Kidney epithelial cell (primary cell): ENCODE measurements at regions not wholly inside any gene's neighbourhood (a gene's known extent, or its start where the extent isn't known, plus 50 kb on each side); places are given as distances from the start of the nearest gene placed in this dataset.

Source experiments
- DNase-seq: peaks from one replicate; pipeline ENCODE4 v3.0.0-alpha.2; 2010; ENCODE audit warnings: low read depth
- H3K27me3 ChIP-seq: 2 replicates; pipeline ENCODE4 v1.6.0; 2011; ENCODE audit warnings: low read length; ENCODE audit not compliant: control insufficient read depth, insufficient read depth
- H3K36me3 ChIP-seq: 2 replicates; pipeline ENCODE4 v1.5.1; 2011; ENCODE audit warnings: low read length; ENCODE audit not compliant: control insufficient read depth, insufficient read depth
- H3K4me3 ChIP-seq: 2 replicates; pipeline ENCODE4 v1.5.1; 2011; ENCODE audit warnings: low read depth, mild to moderate bottlenecking, control low read depth, low read length
- TF ChIP-seq, protein P1 (sequence below): IDR thresholded peaks from 2 replicates; pipeline ENCODE4 v1.5.1; 2011; ENCODE audit warnings: mild to moderate bottlenecking, moderate library complexity, low read length, control low read depth, inconsistent platforms; ENCODE audit not compliant: insufficient read depth, poor library complexity, severe bottlenecking

DNA sequence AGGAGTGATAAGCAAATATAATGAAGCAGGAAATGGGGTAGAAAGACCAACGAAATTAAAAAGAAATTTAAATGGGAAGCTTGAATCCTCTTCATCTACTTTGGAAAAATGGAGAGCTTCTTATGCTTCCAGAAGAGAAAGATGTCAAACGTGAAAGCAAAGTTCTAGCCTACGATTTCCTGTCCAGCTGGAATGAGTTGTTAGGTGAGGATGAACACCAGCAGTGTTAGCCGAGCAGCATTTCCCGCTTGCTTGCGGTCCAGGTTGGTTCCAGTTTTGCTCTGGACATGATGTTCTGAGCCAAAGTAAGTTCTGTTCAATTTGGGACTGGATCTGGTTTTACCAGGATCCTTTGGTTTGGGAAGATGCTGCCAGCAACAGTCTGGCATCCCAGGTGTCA lies 78.9 kb downstream of the DACT1 start:
- Histone ChIP-seq H3K27me3 (no peaks in the 10 kb centered on the region), H3K36me3 (no peaks in the 10 kb centered on the region), H3K4me3 (no peak overlapping the region)
- TF ChIP-seq, protein P1, sequence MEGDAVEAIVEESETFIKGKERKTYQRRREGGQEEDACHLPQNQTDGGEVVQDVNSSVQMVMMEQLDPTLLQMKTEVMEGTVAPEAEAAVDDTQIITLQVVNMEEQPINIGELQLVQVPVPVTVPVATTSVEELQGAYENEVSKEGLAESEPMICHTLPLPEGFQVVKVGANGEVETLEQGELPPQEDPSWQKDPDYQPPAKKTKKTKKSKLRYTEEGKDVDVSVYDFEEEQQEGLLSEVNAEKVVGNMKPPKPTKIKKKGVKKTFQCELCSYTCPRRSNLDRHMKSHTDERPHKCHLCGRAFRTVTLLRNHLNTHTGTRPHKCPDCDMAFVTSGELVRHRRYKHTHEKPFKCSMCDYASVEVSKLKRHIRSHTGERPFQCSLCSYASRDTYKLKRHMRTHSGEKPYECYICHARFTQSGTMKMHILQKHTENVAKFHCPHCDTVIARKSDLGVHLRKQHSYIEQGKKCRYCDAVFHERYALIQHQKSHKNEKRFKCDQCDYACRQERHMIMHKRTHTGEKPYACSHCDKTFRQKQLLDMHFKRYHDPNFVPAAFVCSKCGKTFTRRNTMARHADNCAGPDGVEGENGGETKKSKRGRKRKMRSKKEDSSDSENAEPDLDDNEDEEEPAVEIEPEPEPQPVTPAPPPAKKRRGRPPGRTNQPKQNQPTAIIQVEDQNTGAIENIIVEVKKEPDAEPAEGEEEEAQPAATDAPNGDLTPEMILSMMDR: no peak
- DNase-seq: no peak

DNA sequence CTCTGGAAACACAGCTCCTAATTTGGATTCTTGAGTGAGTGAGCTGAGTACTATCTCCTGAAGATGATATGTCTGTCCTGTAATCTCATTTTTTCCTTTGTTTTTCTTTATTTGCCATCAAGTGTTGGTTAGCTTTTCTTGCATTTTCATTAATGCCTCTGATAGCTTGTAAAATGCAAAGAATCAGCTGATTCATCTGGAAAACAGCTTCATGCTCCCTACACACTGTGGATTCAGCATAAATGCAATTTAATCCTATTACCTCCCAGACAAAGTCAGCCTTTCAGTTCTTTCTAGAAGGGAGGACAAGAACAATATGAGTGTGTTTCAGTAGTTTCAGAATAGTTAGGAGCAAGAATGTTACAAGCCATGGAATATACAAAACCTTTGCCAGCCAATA lies 79.4 kb downstream of the DACT1 start:
- Histone ChIP-seq H3K27me3 (no peaks in the 10 kb centered on the region), H3K4me3 (no peak overlapping the region), H3K36me3 (no peaks in the 10 kb centered on the region)
- no peak for DNase-seq
- TF ChIP-seq, protein P1: no peak

DNA sequence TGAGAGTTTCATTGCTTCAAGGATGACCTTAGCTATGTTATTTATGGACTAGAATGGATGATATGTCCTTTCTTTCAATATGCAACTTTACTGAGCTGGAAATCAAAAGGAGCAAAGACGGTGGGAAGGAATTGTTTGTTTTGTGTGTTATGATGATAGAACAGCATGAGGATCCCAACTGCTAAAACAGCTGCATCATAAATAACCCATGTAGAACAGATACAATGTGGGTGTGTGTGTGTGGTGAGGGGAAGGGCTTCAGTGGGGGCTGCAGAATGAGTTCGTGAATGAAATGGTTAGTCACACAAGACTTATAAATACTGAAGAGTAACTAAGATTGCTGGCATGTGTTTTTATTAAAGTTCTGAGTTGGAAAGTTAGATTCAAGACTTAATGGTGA lies 80.1 kb downstream of the DACT1 start:
- H3K27me3 ChIP-seq: no peaks in the 10 kb centered on the region
- no peaks in the 10 kb centered on the region for H3K36me3 ChIP-seq
- no peak for DNase-seq
- TF ChIP-seq, protein P1: no peak
- H3K4me3 ChIP-seq: no peak overlapping the region

DNA sequence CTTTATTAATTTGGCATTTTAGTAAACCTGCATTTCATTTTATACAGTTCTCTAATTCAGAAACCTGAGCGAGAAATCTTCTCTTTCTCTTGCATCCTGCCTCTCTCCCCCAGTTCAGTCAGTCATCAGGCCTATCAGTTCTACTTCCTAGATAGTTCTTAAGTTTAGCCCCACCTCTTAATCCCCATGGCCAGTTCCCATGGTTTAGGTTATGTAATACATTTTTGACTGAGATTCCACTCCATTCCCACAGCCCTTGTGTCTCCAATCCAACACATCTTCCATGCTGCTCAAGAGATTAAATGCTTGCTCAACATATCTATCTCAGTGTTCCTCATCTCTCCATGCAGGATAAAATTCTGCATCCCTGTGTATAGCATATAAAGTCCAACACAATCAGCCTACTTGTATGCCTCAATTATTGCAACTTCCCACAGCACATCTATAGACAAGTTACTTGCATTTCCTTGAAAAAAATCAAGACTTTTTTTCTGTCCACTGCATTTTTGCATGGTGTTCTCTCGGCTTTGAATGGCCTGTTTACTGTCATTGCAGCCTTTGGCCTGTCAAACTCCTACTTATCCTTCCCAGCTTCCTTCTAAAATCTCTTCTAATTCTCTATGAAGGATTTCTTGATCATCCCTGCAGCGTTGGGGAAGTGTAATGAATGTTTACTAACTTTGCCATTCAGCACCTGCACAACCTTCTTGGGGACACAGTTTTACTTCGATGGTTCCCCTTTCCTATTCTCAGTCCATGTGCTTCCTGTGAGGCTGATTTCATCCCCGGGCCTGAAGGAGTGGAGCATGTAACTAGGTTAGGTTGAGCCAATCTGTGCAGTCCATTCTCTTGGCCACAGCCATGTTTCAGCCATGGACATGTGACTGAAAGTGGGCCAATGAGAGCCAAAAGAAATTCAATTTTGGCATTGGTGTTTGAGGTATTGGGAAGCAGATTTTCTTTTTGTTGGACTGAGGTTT lies 80.8 kb downstream of the DACT1 start:
- H3K36me3 ChIP-seq: no peaks in the 10 kb centered on the region
- no peak overlapping the region for H3K4me3 ChIP-seq
- no peak for DNase-seq
- no peaks in the 10 kb centered on the region for H3K27me3 ChIP-seq
- TF ChIP-seq, protein P1: no peak

DNA sequence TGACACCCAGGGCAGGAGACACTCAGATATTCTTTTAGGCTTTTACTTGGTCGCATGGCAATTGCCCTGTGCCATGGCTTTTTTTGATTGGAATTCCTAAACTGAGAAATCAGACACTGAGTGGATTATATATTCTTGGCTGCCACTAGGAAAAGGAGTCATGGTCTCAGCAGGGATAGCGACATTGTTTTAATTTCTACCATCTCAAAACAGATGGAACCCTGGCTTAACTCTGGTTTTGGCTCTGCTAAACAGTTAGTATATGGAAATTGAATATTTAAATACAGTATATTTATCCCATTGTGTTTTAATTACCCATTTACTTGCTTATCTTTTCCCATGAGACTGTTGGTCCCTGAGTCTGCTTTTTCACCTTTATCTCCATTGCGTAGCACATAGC lies 84.0 kb downstream of the DACT1 start:
- TF ChIP-seq, protein P1: no peak
- no peak for DNase-seq
- Histone ChIP-seq H3K4me3 (no peak overlapping the region), H3K27me3 (no peaks in the 10 kb centered on the region), H3K36me3 (no peaks in the 10 kb centered on the region)

DNA sequence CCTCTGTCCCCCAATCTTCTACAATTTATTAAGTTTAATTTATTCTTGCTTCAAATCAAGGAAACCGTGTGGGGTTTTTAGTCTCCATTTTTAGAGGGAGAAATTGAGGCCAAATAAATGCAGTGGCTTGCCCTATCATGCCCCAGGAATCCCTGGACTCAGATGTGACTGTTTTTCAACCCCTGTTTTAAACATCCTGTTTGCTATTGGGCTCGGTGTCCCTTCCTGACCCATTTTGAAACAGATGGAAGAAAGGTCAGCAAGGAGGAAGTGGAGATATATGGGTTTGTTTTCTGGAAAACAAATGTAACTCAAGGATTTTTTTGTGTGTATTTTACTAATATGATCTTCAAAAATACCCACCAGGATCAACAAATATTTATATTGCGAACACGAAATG lies 84.7 kb downstream of the DACT1 start:
- no peaks in the 10 kb centered on the region for H3K36me3 ChIP-seq
- no peaks in the 10 kb centered on the region for H3K27me3 ChIP-seq
- TF ChIP-seq, protein P1: no peak
- no peak overlapping the region for H3K4me3 ChIP-seq
- DNase-seq: no peak
